DOHH2 (cell line): ENCODE measurements at regions not wholly inside any gene's neighbourhood (a gene's known extent, or its start where the extent isn't known, plus 50 kb on each side); places are given as distances from the start of the nearest gene placed in this dataset.

Source experiments
- H3F3A ChIP-seq: fragments of 200-600 bp; sonication (generic), shearing (Covaris generic); 2 replicates; pipeline ENCODE4 v1.6.0; 2016; ENCODE audit warnings: antibody characterized with exemption, mild to moderate bottlenecking; ENCODE audit not compliant: control insufficient read depth, insufficient read depth
- H3K27ac ChIP-seq: fragments of 200-600 bp; sonication (generic); 2 replicates; pipeline ENCODE4 v1.5.1; 2014; ENCODE audit warnings: low read depth, mild to moderate bottlenecking, low read length, moderate library complexity
- H3K27me3 ChIP-seq: fragments of 200-600 bp; sonication (generic); 2 replicates; pipeline ENCODE4 v1.6.1; 2014; ENCODE audit warnings: mild to moderate bottlenecking, low read length, mixed read lengths; ENCODE audit not compliant: control insufficient read depth
- H3K36me3 ChIP-seq: fragments of 200-600 bp; sonication (generic); 2 replicates; pipeline ENCODE4 v1.6.1; 2014; ENCODE audit warnings: mild to moderate bottlenecking, low read length, moderate library complexity, mixed read lengths; ENCODE audit not compliant: control insufficient read depth
- H3K4me1 ChIP-seq: fragments of 200-600 bp; sonication (generic); 2 replicates; pipeline ENCODE4 v1.6.1; 2014; ENCODE audit warnings: mild to moderate bottlenecking, low read length, mixed read lengths; ENCODE audit not compliant: control insufficient read depth
- H3K4me2 ChIP-seq: fragments of 200-600 bp; sonication (generic); 2 replicates; pipeline ENCODE4 v1.6.0; 2014; ENCODE audit warnings: mild to moderate bottlenecking, low read length, moderate library complexity
- H3K4me3 ChIP-seq: fragments of 200-600 bp; sonication (generic); 2 replicates; pipeline ENCODE4 v1.5.1; 2014; ENCODE audit warnings: mild to moderate bottlenecking, low read length, mixed read lengths
- H3K79me2 ChIP-seq: fragments of 200-600 bp; sonication (generic); 2 replicates; pipeline ENCODE4 v1.6.1; 2014; ENCODE audit warnings: mild to moderate bottlenecking, low read length, mixed read lengths; ENCODE audit not compliant: control insufficient read depth
- H3K9me2 ChIP-seq: fragments of 200-600 bp; sonication (generic); replicated peaks from 2 replicates; pipeline ENCODE4 v1.6.1; 2014; ENCODE audit warnings: mild to moderate bottlenecking, low read length, mixed read lengths; ENCODE audit not compliant: control insufficient read depth
- H3K9me3 ChIP-seq: fragments of 200-600 bp; sonication (generic); 2 replicates; pipeline ENCODE4 v1.6.1; 2014; ENCODE audit warnings: antibody characterized with exemption, low read length, mixed read lengths; ENCODE audit not compliant: control insufficient read depth, insufficient read depth
- H4K20me1 ChIP-seq: fragments of 200-600 bp; sonication (generic); 2 replicates; pipeline ENCODE4 v1.6.0; 2014; ENCODE audit warnings: low read depth, mild to moderate bottlenecking, antibody characterized with exemption, low read length, moderate library complexity; ENCODE audit not compliant: control insufficient read depth, insufficient read depth
- EZH2phosphoT487 ChIP-seq: fragments of 200-600 bp; sonication (generic); IDR thresholded peaks from 2 replicates; pipeline ENCODE4 v1.6.1; 2017; ENCODE audit warnings: borderline replicate concordance, mild to moderate bottlenecking, antibody characterized with exemption, low read length, moderate library complexity, mixed read lengths
- TF ChIP-seq, protein P1 (sequence below): fragments of 200-600 bp; sonication (generic); IDR thresholded peaks from one replicate; pipeline ENCODE4 v1.5.1; 2014; ENCODE audit warnings: antibody characterized with exemption, mild to moderate bottlenecking, low read depth, low read length; ENCODE audit not compliant: poor library complexity, severe bottlenecking

DNA sequence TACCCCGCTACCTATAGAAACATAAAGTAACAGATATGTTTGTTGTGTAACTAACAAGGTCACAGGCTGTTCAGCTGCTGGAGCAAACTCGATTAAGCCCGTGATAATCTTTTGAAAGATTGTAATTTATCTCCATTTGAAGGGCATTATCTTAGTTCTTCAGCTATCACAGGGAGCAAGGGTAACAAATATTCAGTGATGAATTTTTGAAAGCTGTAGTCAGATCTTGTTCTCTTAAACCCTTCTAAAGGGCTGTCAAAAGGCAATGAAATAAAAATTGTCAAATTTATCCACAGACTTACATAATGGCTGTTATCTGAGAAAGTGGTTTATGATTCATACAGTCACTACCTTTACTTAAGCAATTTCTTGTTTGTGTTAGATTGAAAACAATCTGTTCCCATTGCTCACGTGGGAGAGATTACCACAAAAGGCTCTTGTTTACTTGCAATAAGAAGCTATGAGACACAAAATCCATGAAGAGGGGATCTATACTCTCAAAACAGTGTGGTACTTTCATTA lies 78.3 kb upstream of the ZNF608 start:
- no peak for TF ChIP-seq EZH2phosphoT487
- TF ChIP-seq, protein P1, sequence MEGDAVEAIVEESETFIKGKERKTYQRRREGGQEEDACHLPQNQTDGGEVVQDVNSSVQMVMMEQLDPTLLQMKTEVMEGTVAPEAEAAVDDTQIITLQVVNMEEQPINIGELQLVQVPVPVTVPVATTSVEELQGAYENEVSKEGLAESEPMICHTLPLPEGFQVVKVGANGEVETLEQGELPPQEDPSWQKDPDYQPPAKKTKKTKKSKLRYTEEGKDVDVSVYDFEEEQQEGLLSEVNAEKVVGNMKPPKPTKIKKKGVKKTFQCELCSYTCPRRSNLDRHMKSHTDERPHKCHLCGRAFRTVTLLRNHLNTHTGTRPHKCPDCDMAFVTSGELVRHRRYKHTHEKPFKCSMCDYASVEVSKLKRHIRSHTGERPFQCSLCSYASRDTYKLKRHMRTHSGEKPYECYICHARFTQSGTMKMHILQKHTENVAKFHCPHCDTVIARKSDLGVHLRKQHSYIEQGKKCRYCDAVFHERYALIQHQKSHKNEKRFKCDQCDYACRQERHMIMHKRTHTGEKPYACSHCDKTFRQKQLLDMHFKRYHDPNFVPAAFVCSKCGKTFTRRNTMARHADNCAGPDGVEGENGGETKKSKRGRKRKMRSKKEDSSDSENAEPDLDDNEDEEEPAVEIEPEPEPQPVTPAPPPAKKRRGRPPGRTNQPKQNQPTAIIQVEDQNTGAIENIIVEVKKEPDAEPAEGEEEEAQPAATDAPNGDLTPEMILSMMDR, result no peak
- H3K4me1 ChIP-seq, result peaks cover 64% of the 10 kb centered on the region
- H3K36me3 ChIP-seq, result no peaks in the 10 kb centered on the region
- H3F3A ChIP-seq, result peaks cover 17% of the 10 kb centered on the region
- no peaks in the 10 kb centered on the region for H3K9me2 ChIP-seq
- H3K27me3 ChIP-seq, result no peaks in the 10 kb centered on the region
- no peaks in the 10 kb centered on the region for H4K20me1 ChIP-seq
- peak overlapping the region; percentile 94 for H3K27ac ChIP-seq
- H3K4me2 ChIP-seq, result peak overlapping the region; percentile 70
- H3K4me3 ChIP-seq, result peak overlapping the region; percentile 61
- no peaks in the 10 kb centered on the region for H3K79me2 ChIP-seq
- H3K9me3 ChIP-seq, result no peaks in the 10 kb centered on the region

DNA sequence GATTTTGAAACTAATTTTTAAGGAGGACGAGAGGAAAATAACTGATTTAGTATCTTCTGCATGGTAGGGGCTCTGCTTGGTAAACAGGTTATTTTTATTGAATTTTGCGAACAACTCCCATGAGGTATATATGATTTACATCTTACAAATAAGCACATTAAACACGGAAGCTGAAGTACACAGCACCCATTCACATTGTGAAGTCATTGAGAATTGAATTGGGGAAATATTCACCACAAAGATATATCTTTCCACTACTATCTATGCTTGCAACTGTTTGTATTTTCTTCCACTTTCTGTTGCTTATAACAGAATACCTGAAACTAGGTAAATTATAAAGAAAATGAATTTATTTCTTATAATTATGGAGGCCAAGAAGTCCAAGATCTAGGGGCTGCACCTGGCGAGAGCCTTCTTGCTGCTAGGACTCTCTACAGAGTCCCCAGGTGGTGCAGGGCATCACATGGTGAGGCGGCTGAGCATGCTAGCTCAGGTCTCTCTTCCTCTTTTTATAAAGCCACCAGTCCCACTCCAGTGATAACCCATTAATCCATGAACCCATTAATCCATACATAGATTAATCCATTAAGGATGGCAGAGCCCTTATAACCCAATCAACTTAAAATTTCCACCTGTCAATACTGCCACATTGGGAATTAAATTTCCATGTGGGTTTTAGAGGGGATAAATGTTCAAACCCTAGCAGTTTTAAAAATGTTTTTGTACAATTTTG lies 79.0 kb upstream of the ZNF608 start:
- TF ChIP-seq EZH2phosphoT487, result no peak
- TF ChIP-seq, protein P1, result no peak
- H3K9me2 ChIP-seq, result no peaks in the 10 kb centered on the region
- no peaks in the 10 kb centered on the region for H3K9me3 ChIP-seq
- no peaks in the 10 kb centered on the region for H3K79me2 ChIP-seq
- H4K20me1 ChIP-seq, result no peaks in the 10 kb centered on the region
- H3K4me1 ChIP-seq, result peaks cover 70% of the 10 kb centered on the region
- H3F3A ChIP-seq, result peaks cover 17% of the 10 kb centered on the region
- no peaks in the 10 kb centered on the region for H3K27me3 ChIP-seq
- no peaks in the 10 kb centered on the region for H3K36me3 ChIP-seq
- peak overlapping the region; percentile 61 for H3K4me3 ChIP-seq
- peak overlapping the region; percentile 94 for H3K27ac ChIP-seq
- peak overlapping the region; percentile 70 for H3K4me2 ChIP-seq

DNA sequence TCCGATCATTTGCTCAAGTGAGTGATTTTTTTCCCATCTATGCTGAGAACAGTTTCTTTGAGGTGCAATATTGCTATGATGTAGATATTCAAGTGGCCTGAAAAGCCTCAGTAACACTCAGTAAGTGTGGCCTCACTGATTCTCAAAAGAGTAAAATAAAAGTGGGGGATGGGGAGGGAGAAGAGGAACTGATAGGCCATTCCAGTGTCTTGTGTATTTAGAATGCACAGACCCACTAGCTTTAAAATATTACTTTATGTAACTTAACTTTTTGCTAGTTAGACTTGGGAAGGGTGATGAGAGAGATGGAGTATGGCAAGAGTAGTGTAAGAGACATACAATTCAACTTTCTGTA lies 79.5 kb upstream of the ZNF608 start:
- peaks cover 76% of the 10 kb centered on the region for H3K4me1 ChIP-seq
- H3K79me2 ChIP-seq, result no peaks in the 10 kb centered on the region
- no peaks in the 10 kb centered on the region for H3K27me3 ChIP-seq
- H3K4me3 ChIP-seq, result peak overlapping the region; percentile 54
- H3K9me2 ChIP-seq, result no peaks in the 10 kb centered on the region
- no peaks in the 10 kb centered on the region for H3K9me3 ChIP-seq
- H3K36me3 ChIP-seq, result no peaks in the 10 kb centered on the region
- H4K20me1 ChIP-seq, result no peaks in the 10 kb centered on the region
- TF ChIP-seq, protein P1, result no peak
- TF ChIP-seq EZH2phosphoT487, result no peak
- H3K4me2 ChIP-seq, result peak overlapping the region; percentile 70
- peak overlapping the region; percentile 94 for H3K27ac ChIP-seq
- peaks cover 17% of the 10 kb centered on the region for H3F3A ChIP-seq
